ENCODE measurements at regions not wholly inside any gene's neighbourhood (a gene's known extent, or its start where the extent isn't known, plus 50 kb on each side); places are given as distances from the start of the nearest gene placed in this dataset.
"Not testable (repeated sequence)": the region's sequence is repeated elsewhere in the genome, so short reads cannot be mapped to it uniquely, and the experiment has no call there.

DNA sequence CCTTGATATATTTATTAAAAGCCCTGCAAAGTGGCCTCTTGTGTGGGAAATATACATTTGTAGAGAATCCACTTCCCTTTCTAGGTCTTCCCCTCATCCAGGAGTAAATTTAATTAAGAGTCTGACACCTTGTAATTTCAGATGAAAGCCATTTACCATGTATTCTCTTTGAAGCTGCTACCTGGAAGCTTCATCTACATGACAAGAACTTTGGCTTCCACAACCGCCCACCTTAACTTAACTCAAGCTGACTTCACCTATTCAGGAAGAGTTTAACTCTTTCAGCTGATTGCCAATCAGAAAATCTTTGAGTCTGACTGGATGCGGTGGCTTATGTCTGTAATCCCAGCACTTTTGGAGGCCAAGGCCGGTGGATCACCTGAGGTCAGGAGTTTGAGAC is 899.9 kb downstream of the TAF11L14 start:
- Histone ChIP-seq H2AK5ac (ENCODE audit: insufficient read length, low read length) (no peak overlapping the region), H3K4me2 (ENCODE audit: insufficient read depth, insufficient read length, low read length) (no peak overlapping the region), H3K4me1 (ENCODE audit: insufficient read depth, low read length) (peaks cover 9% of the 10 kb centered on the region; the same call in 1 of the 2 replicates), H3K4ac (ENCODE audit: low read depth, low read length) (no peak overlapping the region), H3K14ac (ENCODE audit: insufficient read depth, low read length) (no peak overlapping the region), H4K5ac (ENCODE audit: insufficient read length, low read depth, low read length) (no peak overlapping the region), H3K9me3 (ENCODE audit: control insufficient read depth, low read depth, low read length) (no peaks in the 10 kb centered on the region), H2BK5ac (ENCODE audit: insufficient read length, low read length) (no peak overlapping the region), H4K20me1 (ENCODE audit: control insufficient read depth, insufficient read depth, insufficient read length) (no peaks in the 10 kb centered on the region), H3K79me2 (ENCODE audit: insufficient read depth, low read length) (no peaks in the 10 kb centered on the region), H3K9ac (ENCODE audit: extremely low read depth, insufficient read length, low read length) (no peak overlapping the region), H3K27ac (ENCODE audit: insufficient read length, low read depth, low read length) (no peak overlapping the region), H2BK15ac (ENCODE audit: low read depth, low read length) (no peak overlapping the region), H4K91ac (ENCODE audit: insufficient read length, low read depth, low read length) (no peak overlapping the region), H3K18ac (ENCODE audit: insufficient read length, low read depth, low read length) (no peak overlapping the region), H4K8ac (replicated peaks; ENCODE audit: insufficient read length, low read depth, low read length) (no peak overlapping the region), H3K56ac (ENCODE audit: insufficient read length, low read depth, low read length) (no peak overlapping the region), H2BK12ac (ENCODE audit: insufficient read length, low read depth, low read length) (no peak overlapping the region), H3T11ph (ENCODE audit: low read length) (no peak overlapping the region), H2BK20ac (ENCODE audit: low read depth, low read length, poor library complexity, severe bottlenecking) (no peak overlapping the region), H3K79me1 (ENCODE audit: insufficient read depth, low read depth, low read length, poor library complexity, severe bottlenecking) (peaks cover 3% of the 10 kb centered on the region), H2BK120ac (ENCODE audit: low read depth, low read length, poor library complexity, severe bottlenecking) (no peak overlapping the region), H3K27me3 (ENCODE audit: insufficient read depth, low read length) (no peaks in the 10 kb centered on the region), H2AFZ (ENCODE audit: low read length) (no peak overlapping the region), H3K23ac (ENCODE audit: insufficient read length, low read depth, low read length) (no peak overlapping the region), H3K23me2 (ENCODE audit: insufficient read length, low read depth, low read length, poor library complexity, severe bottlenecking) (no peaks in the 10 kb centered on the region)
- Mint-ChIP-seq H3K4me3 (no peak overlapping the region), H3K9me3 (peaks cover 0 to 6% of the 10 kb centered on the region in 2 experiments; a peak in 4 of 5 replicates), H3K27me3 (ENCODE audit: low read depth) (no peaks in the 10 kb centered on the region), H3K36me3 (ENCODE audit: insufficient read depth in 1 of 3, low read depth in 3 of 3) (peaks cover 0 to 17% (median 12%) of the 10 kb centered on the region in 3 experiments; a peak in 5 of 7 replicates), H3K4me1 (peaks cover 20 to 59% of the 10 kb centered on the region in 2 experiments), H3K27ac (peak overlapping the region in 1 of 3 experiments; percentile 49; a peak in 1 of 7 replicates)
- TF ChIP-seq, protein P1, sequence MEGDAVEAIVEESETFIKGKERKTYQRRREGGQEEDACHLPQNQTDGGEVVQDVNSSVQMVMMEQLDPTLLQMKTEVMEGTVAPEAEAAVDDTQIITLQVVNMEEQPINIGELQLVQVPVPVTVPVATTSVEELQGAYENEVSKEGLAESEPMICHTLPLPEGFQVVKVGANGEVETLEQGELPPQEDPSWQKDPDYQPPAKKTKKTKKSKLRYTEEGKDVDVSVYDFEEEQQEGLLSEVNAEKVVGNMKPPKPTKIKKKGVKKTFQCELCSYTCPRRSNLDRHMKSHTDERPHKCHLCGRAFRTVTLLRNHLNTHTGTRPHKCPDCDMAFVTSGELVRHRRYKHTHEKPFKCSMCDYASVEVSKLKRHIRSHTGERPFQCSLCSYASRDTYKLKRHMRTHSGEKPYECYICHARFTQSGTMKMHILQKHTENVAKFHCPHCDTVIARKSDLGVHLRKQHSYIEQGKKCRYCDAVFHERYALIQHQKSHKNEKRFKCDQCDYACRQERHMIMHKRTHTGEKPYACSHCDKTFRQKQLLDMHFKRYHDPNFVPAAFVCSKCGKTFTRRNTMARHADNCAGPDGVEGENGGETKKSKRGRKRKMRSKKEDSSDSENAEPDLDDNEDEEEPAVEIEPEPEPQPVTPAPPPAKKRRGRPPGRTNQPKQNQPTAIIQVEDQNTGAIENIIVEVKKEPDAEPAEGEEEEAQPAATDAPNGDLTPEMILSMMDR (conservative IDR thresholded peaks at IDR 0.05), result no peak
- no CpG with 5 or more reads among the region's 3 CpGs for WGBS (ENCODE audit: extremely low coverage, insufficient read length, low lambda C conversion rate)
- DNase-seq, result peak; percentile 67

DNA sequence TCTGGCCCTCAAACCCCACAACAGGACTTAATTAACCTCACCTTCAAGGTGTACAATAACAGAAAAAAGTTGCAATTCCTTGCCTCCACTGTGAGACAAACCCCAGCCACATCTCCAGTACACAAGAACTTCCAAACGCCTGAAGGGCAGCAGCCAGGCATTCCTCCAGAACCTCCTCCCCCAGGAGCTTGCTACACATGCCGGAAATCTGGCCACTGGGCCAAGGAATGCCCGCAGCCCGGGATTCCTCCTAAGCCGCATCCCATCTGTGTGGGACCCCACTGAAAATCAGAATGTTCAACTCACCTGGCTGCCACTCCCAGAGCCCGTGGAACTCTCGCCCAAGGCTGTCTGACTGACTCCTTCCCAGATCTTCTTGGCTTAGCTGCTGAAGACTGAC is 901.5 kb downstream of the TAF11L14 start:
- not testable (repeated sequence) for H3K9ac ChIP-seq (ENCODE audit: extremely low read depth, insufficient read length, low read length); H2BK20ac ChIP-seq (ENCODE audit: low read depth, low read length, poor library complexity, severe bottlenecking); H3K9me3 Mint-ChIP-seq; H2BK120ac ChIP-seq (ENCODE audit: low read depth, low read length, poor library complexity, severe bottlenecking); H3K4me2 ChIP-seq (ENCODE audit: insufficient read depth, insufficient read length, low read length); H2BK5ac ChIP-seq (ENCODE audit: insufficient read length, low read length); DNase-seq; H3K27ac ChIP-seq (ENCODE audit: insufficient read length, low read depth, low read length); H3K4me1 ChIP-seq (ENCODE audit: insufficient read depth, low read length); H3K4ac ChIP-seq (ENCODE audit: low read depth, low read length); H3K4me3 Mint-ChIP-seq; H3K23ac ChIP-seq (ENCODE audit: insufficient read length, low read depth, low read length); H3K79me2 ChIP-seq (ENCODE audit: insufficient read depth, low read length); H3T11ph ChIP-seq (ENCODE audit: low read length); H4K5ac ChIP-seq (ENCODE audit: insufficient read length, low read depth, low read length); H2BK12ac ChIP-seq (ENCODE audit: insufficient read length, low read depth, low read length); H3K79me1 ChIP-seq (ENCODE audit: insufficient read depth, low read depth, low read length, poor library complexity, severe bottlenecking); H4K91ac ChIP-seq (ENCODE audit: insufficient read length, low read depth, low read length); H3K14ac ChIP-seq (ENCODE audit: insufficient read depth, low read length); H3K23me2 ChIP-seq (ENCODE audit: insufficient read length, low read depth, low read length, poor library complexity, severe bottlenecking); H3K56ac ChIP-seq (ENCODE audit: insufficient read length, low read depth, low read length); H4K8ac ChIP-seq (replicated peaks; ENCODE audit: insufficient read length, low read depth, low read length); H4K20me1 ChIP-seq (ENCODE audit: control insufficient read depth, insufficient read depth, insufficient read length); H2AK5ac ChIP-seq (ENCODE audit: insufficient read length, low read length); H2AFZ ChIP-seq (ENCODE audit: low read length); H3K27me3 Mint-ChIP-seq (ENCODE audit: low read depth); H3K18ac ChIP-seq (ENCODE audit: insufficient read length, low read depth, low read length); H2BK15ac ChIP-seq (ENCODE audit: low read depth, low read length); H3K9me3 ChIP-seq (ENCODE audit: control insufficient read depth, low read depth, low read length); H3K27me3 ChIP-seq (ENCODE audit: insufficient read depth, low read length)
- no CpG with 5 or more reads among the region's 7 CpGs for WGBS (ENCODE audit: extremely low coverage, insufficient read length, low lambda C conversion rate)
- Mint-ChIP-seq H3K27ac (peak overlapping the region in 1 of 3 experiments; percentile 63; a peak in 1 of 7 replicates), H3K36me3 (ENCODE audit: insufficient read depth in 1 of 3, low read depth in 3 of 3) (peaks cover 0 to 21% (median 12%) of the 10 kb centered on the region in 3 experiments; a peak in 5 of 7 replicates), H3K4me1 (peaks cover 32 to 72% of the 10 kb centered on the region in 2 experiments)

Measured in H9 (cell line).